ENCODE measurements at regions not wholly inside any gene's neighbourhood (a gene's known extent, or its start where the extent isn't known, plus 50 kb on each side); places are given as distances from the start of the nearest gene placed in this dataset.

GRCh38 chr2:236449167-236449761 is 120.4 kb upstream of the ACKR3 start:
- TF ChIP-seq CTCF (IDR thresholded peaks at IDR 0.05) (no peak), FOXS1 (CRISPR knock-in tag; IDR thresholded peaks at IDR 0.05) (no peak), POLR2A (IDR thresholded peaks at IDR 0.05; ENCODE audit: low read length) (no peak), JUN (IDR thresholded peaks at IDR 0.05) (no peak), PBX3 (IDR thresholded peaks at IDR 0.05) (no peak), USF2 (IDR thresholded peaks at IDR 0.05) (no peak), RFX5 (IDR thresholded peaks at IDR 0.05) (no peak), RNF2 (IDR thresholded peaks at IDR 0.05; ENCODE audit: borderline replicate concordance, low read depth) (no peak)
